ENCODE measurements at regions not wholly inside any gene's neighbourhood (a gene's known extent, or its start where the extent isn't known, plus 50 kb on each side); places are given as distances from the start of the nearest gene placed in this dataset.
A peak's percentile ranks its signal among the peaks of the same experiment; 100 is the strongest.

- no peak for DNase-seq
These were observed 50.8 kb downstream of the RBM27 start for GRCh38 chr5:146254223-146254622.

DNA sequence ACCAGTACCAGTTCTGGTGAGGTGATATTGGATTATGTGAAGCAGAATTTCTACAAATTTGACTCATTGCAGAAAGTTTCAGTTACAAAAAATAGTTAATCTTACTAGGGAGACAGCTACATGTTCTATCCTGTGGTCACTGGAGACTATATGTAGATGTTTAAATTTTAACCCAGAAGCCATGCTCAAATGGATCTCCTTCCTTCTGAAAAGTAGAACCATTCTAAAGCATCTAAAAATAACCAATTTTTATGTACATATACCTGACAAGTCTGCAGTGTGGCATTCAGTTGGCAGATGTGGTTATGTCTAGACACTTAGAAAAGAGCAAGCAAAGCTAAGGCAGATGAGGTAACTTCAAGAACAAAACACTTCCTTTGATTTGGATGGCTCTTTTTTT lies 65.5 kb upstream of the POU4F3 start:
- no peak for DNase-seq

- DNase-seq = peak; percentile 98
These were observed 55.3 kb upstream of the POU4F3 start for GRCh38 chr5:146283344-146283761.

GRCh38 chr5:146284016-146284415 lies 54.6 kb upstream of the POU4F3 start:
- DNase-seq = no peak
